WTC11 (cell line): ENCODE measurements at regions not wholly inside any gene's neighbourhood (a gene's known extent, or its start where the extent isn't known, plus 50 kb on each side); places are given as distances from the start of the nearest gene placed in this dataset.

ENCODE experiments used
- ETV6 ChIP-seq: sonication (generic); formaldehyde crosslinking; IDR thresholded peaks from 2 replicates; pipeline ENCODE4 v1.8.1; 2022; ENCODE audit warnings: mild to moderate bottlenecking, missing genetic modification reagents
- IRF2 ChIP-seq: sonication (generic); formaldehyde crosslinking; IDR thresholded peaks from 2 replicates; pipeline ENCODE4 v1.8.0; 2022; ENCODE audit warnings: low read depth, missing genetic modification reagents, borderline replicate concordance
- KAT7 ChIP-seq: sonication (generic); formaldehyde crosslinking; IDR thresholded peaks from 2 replicates; pipeline ENCODE4 v1.8.1; 2023; ENCODE audit warnings: missing genetic modification reagents, mild to moderate bottlenecking, borderline replicate concordance
- MAX ChIP-seq: sonication (generic); formaldehyde crosslinking; IDR thresholded peaks from 2 replicates; pipeline ENCODE4 v1.8.0; 2022; ENCODE audit warnings: mild to moderate bottlenecking, missing genetic modification reagents
- TF ChIP-seq, protein P1 (sequence below): fragments of 200-600 bp; IDR thresholded peaks from 2 replicates; pipeline ENCODE4 v1.8.0; 2022; ENCODE audit warnings: antibody characterized with exemption

DNA sequence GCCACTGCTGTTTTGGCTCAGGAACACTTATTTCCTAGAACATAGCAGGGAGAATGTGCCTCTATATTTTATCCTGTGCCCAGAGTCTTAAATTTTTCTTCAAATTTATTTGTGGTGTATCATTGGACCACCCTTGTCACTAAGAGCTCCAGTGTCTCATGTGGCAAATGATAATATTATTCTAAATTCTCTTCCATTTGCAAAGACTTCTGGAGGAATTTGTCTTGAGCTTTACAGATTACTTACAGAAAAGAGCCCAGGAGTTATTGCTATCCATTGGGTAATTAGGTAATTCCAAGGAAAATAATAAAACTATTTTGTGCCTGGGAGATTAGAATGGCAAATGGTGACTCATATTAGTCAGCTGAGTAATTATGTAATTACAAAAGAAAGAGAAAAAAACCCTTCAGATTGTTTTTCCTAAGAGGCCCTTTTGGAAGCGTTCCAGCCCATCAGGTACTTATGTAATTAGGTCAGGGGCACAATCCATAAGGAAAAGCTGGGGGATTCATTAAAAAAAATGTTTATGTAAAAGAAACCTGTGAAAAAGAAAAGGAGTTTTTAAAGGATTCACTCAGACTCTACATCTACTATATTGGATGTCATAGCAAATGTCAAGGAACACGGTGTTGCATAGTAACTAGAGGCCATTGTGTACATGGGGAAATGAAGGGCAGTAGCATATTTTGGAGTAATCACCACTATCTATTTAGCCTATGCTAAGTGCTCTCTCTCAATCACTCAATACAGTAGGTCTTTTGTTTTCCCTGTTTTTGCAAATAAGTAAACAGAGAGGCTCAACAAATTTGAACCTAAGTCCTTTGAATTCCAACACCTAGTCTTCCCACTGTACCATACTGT, 380.9 kb upstream of the RARB start:
- TF ChIP-seq KAT7 (CRISPR knock-in tag) (no peak), ETV6 (CRISPR knock-in tag) (no peak), MAX (no peak), IRF2 (CRISPR knock-in tag) (no peak)
- TF ChIP-seq, protein P1, sequence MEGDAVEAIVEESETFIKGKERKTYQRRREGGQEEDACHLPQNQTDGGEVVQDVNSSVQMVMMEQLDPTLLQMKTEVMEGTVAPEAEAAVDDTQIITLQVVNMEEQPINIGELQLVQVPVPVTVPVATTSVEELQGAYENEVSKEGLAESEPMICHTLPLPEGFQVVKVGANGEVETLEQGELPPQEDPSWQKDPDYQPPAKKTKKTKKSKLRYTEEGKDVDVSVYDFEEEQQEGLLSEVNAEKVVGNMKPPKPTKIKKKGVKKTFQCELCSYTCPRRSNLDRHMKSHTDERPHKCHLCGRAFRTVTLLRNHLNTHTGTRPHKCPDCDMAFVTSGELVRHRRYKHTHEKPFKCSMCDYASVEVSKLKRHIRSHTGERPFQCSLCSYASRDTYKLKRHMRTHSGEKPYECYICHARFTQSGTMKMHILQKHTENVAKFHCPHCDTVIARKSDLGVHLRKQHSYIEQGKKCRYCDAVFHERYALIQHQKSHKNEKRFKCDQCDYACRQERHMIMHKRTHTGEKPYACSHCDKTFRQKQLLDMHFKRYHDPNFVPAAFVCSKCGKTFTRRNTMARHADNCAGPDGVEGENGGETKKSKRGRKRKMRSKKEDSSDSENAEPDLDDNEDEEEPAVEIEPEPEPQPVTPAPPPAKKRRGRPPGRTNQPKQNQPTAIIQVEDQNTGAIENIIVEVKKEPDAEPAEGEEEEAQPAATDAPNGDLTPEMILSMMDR: no peak
